ENCODE measurements at regions not wholly inside any gene's neighbourhood (a gene's known extent, or its start where the extent isn't known, plus 50 kb on each side); places are given as distances from the start of the nearest gene placed in this dataset.

GRCh38 chr4:132759199-132759780 is 389.8 kb upstream of the PCDH10 start:
- no peaks in the 10 kb centered on the region for H3F3A ChIP-seq (ENCODE audit: insufficient read depth)
- H3K4me2 ChIP-seq (ENCODE audit: low read depth, low read length, poor library complexity, severe bottlenecking), result no peak overlapping the region
- H3K36me3 ChIP-seq (ENCODE audit: low read length), result no peaks in the 10 kb centered on the region
- no peaks in the 10 kb centered on the region for H3K9me2 ChIP-seq (replicated peaks; ENCODE audit: insufficient read depth, low read length)
- no peaks in the 10 kb centered on the region for H3K27me3 ChIP-seq (ENCODE audit: low read length)
- no peaks in the 10 kb centered on the region for H3K9me3 ChIP-seq (ENCODE audit: insufficient read depth, low read length)
- H2AFZ ChIP-seq (ENCODE audit: low read depth, low read length, severe bottlenecking), result no peak overlapping the region
- no peak overlapping the region for H3K9ac ChIP-seq (ENCODE audit: low read length)
- no peak for TF ChIP-seq EZH2phosphoT487 (conservative IDR thresholded peaks at IDR 0.05; ENCODE audit: low read length)
- no peak for TF ChIP-seq CTCF (IDR thresholded peaks at IDR 0.05; ENCODE audit: insufficient read depth, low read length, poor library complexity, severe bottlenecking)
- no peaks in the 10 kb centered on the region for H3K79me2 ChIP-seq (ENCODE audit: insufficient read depth, low read length)
- H4K20me1 ChIP-seq (ENCODE audit: low read depth, low read length), result no peaks in the 10 kb centered on the region
- H3K4me3 ChIP-seq (ENCODE audit: insufficient read depth, low read length, poor library complexity, severe bottlenecking), result no peak overlapping the region
- no peak overlapping the region for H3K27ac ChIP-seq (ENCODE audit: low read depth, low read length)

- no peak overlapping the region for H3K27ac ChIP-seq (ENCODE audit: low read depth, low read length)
- no peaks in the 10 kb centered on the region for H3K9me3 ChIP-seq (ENCODE audit: insufficient read depth, low read length)
- no peaks in the 10 kb centered on the region for H4K20me1 ChIP-seq (ENCODE audit: low read depth, low read length)
- H3K9ac ChIP-seq (ENCODE audit: low read length), result no peak overlapping the region
- no peaks in the 10 kb centered on the region for H3K36me3 ChIP-seq (ENCODE audit: low read length)
- peak overlapping the region; percentile 26 for H2AFZ ChIP-seq (ENCODE audit: low read depth, low read length, severe bottlenecking)
- H3K9me2 ChIP-seq (replicated peaks; ENCODE audit: insufficient read depth, low read length), result no peaks in the 10 kb centered on the region
- no peaks in the 10 kb centered on the region for H3K79me2 ChIP-seq (ENCODE audit: insufficient read depth, low read length)
- H3K4me3 ChIP-seq (ENCODE audit: insufficient read depth, low read length, poor library complexity, severe bottlenecking), result no peak overlapping the region
- no peak for TF ChIP-seq CTCF (IDR thresholded peaks at IDR 0.05; ENCODE audit: insufficient read depth, low read length, poor library complexity, severe bottlenecking)
- TF ChIP-seq EZH2phosphoT487 (conservative IDR thresholded peaks at IDR 0.05; ENCODE audit: low read length), result no peak
- no peak overlapping the region for H3K4me2 ChIP-seq (ENCODE audit: low read depth, low read length, poor library complexity, severe bottlenecking)
- no peaks in the 10 kb centered on the region for H3F3A ChIP-seq (ENCODE audit: insufficient read depth)
- H3K27me3 ChIP-seq (ENCODE audit: low read length), result no peaks in the 10 kb centered on the region
These were observed 385.6 kb upstream of the PCDH10 start for GRCh38 chr4:132763465-132763864.

GRCh38 chr4:132767901-132768300 is 381.2 kb upstream of the PCDH10 start:
- Histone ChIP-seq H3F3A (ENCODE audit: insufficient read depth) (no peaks in the 10 kb centered on the region), H3K9me2 (replicated peaks; ENCODE audit: insufficient read depth, low read length) (no peaks in the 10 kb centered on the region), H3K36me3 (ENCODE audit: low read length) (no peaks in the 10 kb centered on the region), H3K4me2 (ENCODE audit: low read depth, low read length, poor library complexity, severe bottlenecking) (no peak overlapping the region), H3K27me3 (ENCODE audit: low read length) (no peaks in the 10 kb centered on the region), H2AFZ (ENCODE audit: low read depth, low read length, severe bottlenecking) (no peak overlapping the region), H3K27ac (ENCODE audit: low read depth, low read length) (no peak overlapping the region), H3K9me3 (ENCODE audit: insufficient read depth, low read length) (no peaks in the 10 kb centered on the region), H3K79me2 (ENCODE audit: insufficient read depth, low read length) (no peaks in the 10 kb centered on the region), H4K20me1 (ENCODE audit: low read depth, low read length) (no peaks in the 10 kb centered on the region), H3K4me3 (ENCODE audit: insufficient read depth, low read length, poor library complexity, severe bottlenecking) (no peak overlapping the region), H3K9ac (ENCODE audit: low read length) (no peak overlapping the region)
- no peak for TF ChIP-seq CTCF (IDR thresholded peaks at IDR 0.05; ENCODE audit: insufficient read depth, low read length, poor library complexity, severe bottlenecking)
- TF ChIP-seq EZH2phosphoT487 (conservative IDR thresholded peaks at IDR 0.05; ENCODE audit: low read length), result no peak

All from SU-DHL-6 (cell line).